ENCODE measurements at regions not wholly inside any gene's neighbourhood (a gene's known extent, or its start where the extent isn't known, plus 50 kb on each side); places are given as distances from the start of the nearest gene placed in this dataset.

DNA sequence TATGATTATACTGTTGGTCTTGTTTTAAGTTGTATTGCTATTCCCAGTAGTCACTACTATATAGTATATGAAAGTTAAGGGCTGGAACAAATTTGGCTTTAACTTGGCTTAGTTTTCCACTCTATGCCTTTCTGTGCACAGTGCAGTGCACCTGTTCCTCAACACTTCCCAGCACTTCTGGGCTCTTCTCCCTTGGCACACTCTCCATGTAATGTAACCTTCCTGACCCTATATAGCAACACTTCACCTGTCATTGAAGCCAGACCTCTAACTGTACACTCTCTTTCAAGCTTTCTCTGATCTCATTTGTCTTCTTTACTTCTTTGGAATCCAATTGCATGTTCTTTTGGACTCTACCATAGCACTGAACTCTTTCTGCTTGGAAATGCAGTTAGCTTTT, 83.9 kb upstream of the SMIM30 start:
- no peak for TF ChIP-seq POLR2AphosphoS2 (IDR thresholded peaks at IDR 0.05; ENCODE audit: low read depth, low read length)
- TF ChIP-seq RAD21 (IDR thresholded peaks at IDR 0.05; ENCODE audit: insufficient read depth, low read depth, low read length): no peak
- TF ChIP-seq, protein P1, sequence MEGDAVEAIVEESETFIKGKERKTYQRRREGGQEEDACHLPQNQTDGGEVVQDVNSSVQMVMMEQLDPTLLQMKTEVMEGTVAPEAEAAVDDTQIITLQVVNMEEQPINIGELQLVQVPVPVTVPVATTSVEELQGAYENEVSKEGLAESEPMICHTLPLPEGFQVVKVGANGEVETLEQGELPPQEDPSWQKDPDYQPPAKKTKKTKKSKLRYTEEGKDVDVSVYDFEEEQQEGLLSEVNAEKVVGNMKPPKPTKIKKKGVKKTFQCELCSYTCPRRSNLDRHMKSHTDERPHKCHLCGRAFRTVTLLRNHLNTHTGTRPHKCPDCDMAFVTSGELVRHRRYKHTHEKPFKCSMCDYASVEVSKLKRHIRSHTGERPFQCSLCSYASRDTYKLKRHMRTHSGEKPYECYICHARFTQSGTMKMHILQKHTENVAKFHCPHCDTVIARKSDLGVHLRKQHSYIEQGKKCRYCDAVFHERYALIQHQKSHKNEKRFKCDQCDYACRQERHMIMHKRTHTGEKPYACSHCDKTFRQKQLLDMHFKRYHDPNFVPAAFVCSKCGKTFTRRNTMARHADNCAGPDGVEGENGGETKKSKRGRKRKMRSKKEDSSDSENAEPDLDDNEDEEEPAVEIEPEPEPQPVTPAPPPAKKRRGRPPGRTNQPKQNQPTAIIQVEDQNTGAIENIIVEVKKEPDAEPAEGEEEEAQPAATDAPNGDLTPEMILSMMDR (IDR thresholded peaks at IDR 0.05 in 2 of 3, conservative IDR thresholded peaks at IDR 0.05 in 1 of 3; ENCODE audit: control insufficient read depth in 2 of 3, extremely low read depth in 1 of 3, insufficient read depth in 1 of 3, low read depth in 3 of 3, low read length in 3 of 3): no peak
- no peak for TF ChIP-seq RFX5 (IDR thresholded peaks at IDR 0.05; ENCODE audit: low read depth, low read length)
- no peak for TF ChIP-seq ZNF274 (IDR thresholded peaks at IDR 0.05; ENCODE audit: insufficient read depth, insufficient read length)
- TF ChIP-seq, protein P2, sequence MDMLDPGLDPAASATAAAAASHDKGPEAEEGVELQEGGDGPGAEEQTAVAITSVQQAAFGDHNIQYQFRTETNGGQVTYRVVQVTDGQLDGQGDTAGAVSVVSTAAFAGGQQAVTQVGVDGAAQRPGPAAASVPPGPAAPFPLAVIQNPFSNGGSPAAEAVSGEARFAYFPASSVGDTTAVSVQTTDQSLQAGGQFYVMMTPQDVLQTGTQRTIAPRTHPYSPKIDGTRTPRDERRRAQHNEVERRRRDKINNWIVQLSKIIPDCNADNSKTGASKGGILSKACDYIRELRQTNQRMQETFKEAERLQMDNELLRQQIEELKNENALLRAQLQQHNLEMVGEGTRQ (IDR thresholded peaks at IDR 0.05; ENCODE audit: borderline replicate concordance, low read depth, low read length): no peak
- no peak for TF ChIP-seq PRDM15 (CRISPR knock-in tag; IDR thresholded peaks at IDR 0.05)
- no peak for TF ChIP-seq POLR2A (IDR thresholded peaks at IDR 0.05; ENCODE audit: low read depth, low read length)
- no peak for TF ChIP-seq JUND (IDR thresholded peaks at IDR 0.05; ENCODE audit: low read depth, low read length)
- TF ChIP-seq LARP7 (IDR thresholded peaks at IDR 0.05): no peak
- no peak for TF ChIP-seq ASH2L (IDR thresholded peaks at IDR 0.05; ENCODE audit: borderline replicate concordance, low read depth)
